Stimulated activated CD4-positive, alpha-beta T cell treated with anti-CD3 and anti-CD28 coated beads, Interleukin-15, amount 100 ng/mL, for 24 hours (primary cell): ENCODE measurements at regions not wholly inside any gene's neighbourhood (a gene's known extent, or its start where the extent isn't known, plus 50 kb on each side); places are given as distances from the start of the nearest gene placed in this dataset.

Experiments used
- DNase-seq: peaks from one replicate; pipeline ENCODE4 v3.0.0-alpha.2; 2020

- no peak for DNase-seq
These were observed 58.9 kb upstream of the CTNNA2 start for GRCh38 chr2:79453918-79454317.

GRCh38 chr2:79452651-79453050 is 60.2 kb upstream of the CTNNA2 start:
- no peak for DNase-seq

DNA sequence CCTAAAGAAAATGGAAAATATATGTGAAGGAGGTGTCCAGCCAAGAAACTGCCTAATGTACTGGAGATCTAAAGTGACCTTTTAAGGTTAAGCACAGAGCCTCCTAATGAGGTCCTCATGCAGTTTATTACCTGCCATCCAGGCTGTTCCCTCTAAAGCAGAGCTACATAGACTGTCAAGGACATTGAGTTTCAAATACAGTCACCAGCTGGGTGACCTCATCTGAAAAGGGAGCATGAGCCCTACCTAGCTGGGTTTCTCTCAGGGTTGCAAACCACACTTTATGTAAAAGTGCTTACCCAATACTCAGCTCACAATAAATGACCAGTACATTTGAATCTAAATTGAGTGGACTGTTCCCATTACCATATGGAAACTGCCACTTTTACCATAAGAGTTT is 65.4 kb upstream of the CTNNA2 start:
- no peak for DNase-seq

GRCh38 chr2:79446313-79446712 is 66.5 kb upstream of the CTNNA2 start:
- DNase-seq: no peak

- no peak for DNase-seq
These were observed 75.2 kb upstream of the CTNNA2 start for GRCh38 chr2:79437433-79438267.

DNA sequence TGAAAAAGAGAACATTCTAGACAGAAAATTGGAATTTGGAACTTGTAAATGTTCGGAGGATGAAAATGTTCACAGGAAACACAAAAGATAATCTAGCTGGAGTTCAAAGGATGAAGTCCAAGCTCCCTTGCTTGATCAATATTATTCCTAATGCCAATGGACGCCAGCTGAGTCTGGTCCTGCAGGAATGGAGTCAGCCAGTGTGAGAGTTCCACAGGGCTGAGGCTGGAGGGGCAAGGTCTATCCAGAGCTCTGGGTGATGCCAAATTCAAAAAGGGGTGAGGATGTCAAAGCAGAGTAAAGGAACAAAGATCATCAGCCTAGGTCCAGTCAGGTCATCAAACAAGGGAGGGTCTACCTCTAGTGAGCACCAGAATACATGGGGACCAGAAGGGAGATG is 78.5 kb upstream of the CTNNA2 start:
- no peak for DNase-seq

DNA sequence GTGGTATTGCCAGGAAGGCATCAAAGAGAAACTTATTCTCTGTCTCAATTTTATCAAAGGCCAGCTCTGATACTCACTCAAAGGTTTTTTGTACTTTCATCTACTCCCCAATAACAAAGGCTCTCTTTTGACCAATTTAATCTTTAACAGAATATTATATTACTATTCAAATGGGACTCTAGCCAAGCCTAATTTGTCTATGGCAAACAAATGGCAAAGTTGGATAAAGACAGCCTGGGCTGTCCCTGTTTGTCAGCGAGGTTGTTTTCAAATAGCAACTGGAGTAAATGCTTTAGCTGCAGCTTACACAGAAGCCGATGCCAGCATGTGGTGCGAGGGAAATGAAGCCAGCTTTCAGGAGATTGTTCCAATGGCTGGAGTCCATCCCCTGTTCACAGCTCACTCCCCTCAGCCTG is 80.1 kb upstream of the CTNNA2 start:
- no peak for DNase-seq

- no peak for DNase-seq
These were observed 84.1 kb upstream of the CTNNA2 start for GRCh38 chr2:79428745-79429144.

DNA sequence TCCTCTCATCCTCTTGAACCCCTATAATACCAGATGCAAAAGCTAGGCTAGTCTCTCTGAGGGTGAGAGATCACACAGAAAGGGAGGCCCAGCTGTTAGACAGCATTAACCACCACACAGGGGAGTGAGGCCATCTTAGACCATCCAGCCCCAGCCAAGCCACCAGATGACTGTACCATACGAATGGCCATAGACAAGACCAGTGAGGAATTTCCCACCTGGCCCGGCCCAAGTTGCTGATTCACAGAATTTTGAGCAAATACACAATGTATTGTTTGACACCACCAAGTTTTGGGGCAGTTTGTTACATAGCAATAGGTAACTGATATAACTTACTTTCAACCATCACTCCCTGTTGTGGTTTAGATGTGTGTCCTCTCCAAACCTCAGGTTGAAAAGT is 98.2 kb upstream of the CTNNA2 start:
- no peak for DNase-seq

DNA sequence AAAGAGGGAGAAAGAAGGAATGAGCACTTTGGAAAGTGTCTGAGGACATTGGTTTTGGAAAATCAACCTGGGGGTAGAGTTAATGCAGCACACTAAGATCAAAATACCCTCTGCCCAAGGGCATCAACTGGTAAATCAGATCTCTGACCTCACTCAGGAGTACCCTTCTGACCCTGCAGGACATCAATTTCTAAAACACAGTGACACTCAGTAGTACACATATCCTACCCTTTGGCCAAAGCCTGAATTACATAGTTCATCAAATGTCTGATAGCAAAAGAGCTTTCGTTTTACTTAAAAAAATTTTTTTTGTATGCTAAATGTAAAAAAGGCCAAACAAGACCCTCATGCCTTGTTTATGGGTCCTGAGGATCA is 118.4 kb upstream of the CTNNA2 start:
- no peak for DNase-seq

- no peak for DNase-seq
These were observed 118.9 kb upstream of the CTNNA2 start for GRCh38 chr2:79393806-79394484.

DNA sequence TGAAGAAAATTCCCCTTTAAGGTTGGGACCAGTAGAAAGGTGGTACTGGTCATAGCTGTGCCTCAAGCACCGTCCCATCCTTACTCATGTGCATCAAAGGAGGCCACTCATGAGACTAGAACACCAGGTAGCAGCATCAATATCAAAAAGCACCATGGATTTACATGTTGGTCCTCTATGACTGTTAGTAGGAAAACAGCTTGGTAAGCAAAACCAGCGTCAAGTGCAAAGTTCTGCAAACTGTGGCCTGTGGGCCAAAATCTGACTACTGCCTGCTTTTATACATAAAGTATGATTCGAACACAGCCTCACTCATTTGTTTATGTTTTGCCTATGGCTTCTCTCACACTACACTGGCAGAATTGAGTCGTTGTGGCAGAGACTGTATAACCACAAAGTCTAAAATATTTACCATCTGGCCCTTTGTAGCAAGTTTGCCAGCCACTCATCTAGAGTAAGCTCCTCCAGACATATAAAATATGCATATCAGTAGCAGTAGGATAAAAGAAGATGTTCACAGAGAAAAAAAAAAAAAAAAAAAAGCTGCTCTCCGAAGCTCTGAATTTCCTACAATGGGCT is 119.7 kb upstream of the CTNNA2 start:
- DNase-seq: no peak

GRCh38 chr2:79389481-79389880 is 123.4 kb upstream of the CTNNA2 start:
- DNase-seq: no peak

- DNase-seq: no peak
These were observed 124.8 kb upstream of the CTNNA2 start for GRCh38 chr2:79388024-79388423.

GRCh38 chr2:79387431-79387830 is 125.4 kb upstream of the CTNNA2 start:
- DNase-seq: no peak

- no peak for DNase-seq
These were observed 129.2 kb upstream of the CTNNA2 start for GRCh38 chr2:79383681-79384080.

- DNase-seq: no peak
These were observed 137.0 kb upstream of the CTNNA2 start for GRCh38 chr2:79375817-79376216.

DNA sequence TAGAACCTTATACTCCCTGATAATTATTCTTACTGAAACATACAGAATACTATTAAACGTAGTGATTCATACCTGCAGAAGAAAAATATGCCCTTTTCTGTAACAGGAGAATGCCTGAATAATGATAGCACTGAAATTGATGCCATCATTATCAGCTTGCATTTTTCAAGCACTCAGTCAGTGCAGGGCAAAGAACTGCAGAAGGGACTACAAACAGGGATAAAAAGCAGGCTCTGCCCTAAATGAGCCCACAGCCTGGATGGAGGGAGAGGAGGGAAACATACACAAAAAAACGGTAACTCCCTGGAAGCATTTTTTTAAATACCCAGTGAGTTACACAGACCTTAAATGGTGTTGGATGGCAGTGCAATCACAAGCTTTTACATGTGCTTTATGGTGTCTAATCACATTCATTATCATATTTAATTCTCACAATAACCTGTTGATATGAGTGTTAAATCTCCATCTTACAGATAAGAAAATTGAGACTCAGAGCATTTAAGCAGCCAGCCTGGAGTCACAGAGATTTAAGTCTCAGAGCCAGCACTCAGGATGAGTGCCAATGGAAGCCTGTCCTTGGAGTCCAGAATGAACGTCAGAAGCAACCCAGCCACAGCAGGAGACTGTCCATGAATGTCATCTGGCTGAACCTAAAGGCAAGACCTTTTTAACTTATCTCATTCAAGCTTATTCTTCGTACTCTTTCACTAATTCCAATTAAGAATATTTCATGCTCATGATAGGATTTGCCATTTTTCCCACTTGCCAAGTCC is 139.3 kb upstream of the CTNNA2 start:
- DNase-seq: no peak

- DNase-seq: no peak
These were observed 141.8 kb upstream of the CTNNA2 start for GRCh38 chr2:79370976-79371538.

DNA sequence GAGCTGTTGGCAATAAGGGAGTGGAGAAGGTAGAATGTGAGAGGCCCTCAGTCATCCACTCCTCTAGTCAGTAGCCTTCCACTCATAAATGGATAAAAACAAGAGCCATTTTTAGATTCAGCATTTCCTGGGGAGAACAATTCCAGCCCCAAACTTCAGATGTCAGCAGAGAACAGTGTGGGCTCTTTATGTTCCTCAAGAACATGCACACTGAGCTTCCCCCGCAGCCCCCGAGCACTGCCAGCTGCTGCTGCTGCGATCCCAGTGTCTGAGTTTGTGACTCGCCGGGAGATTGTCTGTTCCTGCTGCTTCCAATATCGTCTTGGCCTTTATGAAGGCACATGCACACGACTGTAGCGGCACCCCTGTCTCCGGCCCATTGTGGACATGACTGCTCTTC is 143.7 kb upstream of the CTNNA2 start:
- DNase-seq: no peak

GRCh38 chr2:79368116-79368630 is 144.7 kb upstream of the CTNNA2 start:
- no peak for DNase-seq

GRCh38 chr2:79359419-79359818 is 153.4 kb upstream of the CTNNA2 start:
- no peak for DNase-seq

DNA sequence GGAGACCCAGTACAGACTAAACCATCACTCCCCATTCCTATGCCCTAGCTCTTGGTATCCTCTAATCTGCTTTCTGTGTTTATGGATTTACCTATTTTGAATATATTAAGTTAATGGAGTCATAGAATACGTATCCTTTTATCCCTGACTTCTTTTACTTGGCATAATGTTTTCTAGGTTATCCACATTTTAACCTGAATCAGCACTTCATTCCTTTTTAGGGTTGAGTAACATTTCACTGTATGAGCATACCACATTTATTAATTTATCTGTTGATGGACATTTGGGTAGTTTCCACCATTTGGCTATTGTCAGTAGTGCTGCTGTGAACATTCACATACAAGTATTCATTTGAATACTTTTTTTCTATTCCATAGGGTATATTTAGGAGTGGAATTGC is 157.3 kb upstream of the CTNNA2 start:
- no peak for DNase-seq
